HepG2 (cell line): ENCODE measurements at regions not wholly inside any gene's neighbourhood (a gene's known extent, or its start where the extent isn't known, plus 50 kb on each side); places are given as distances from the start of the nearest gene placed in this dataset.

Experiments used
- ATAC-seq: fragments of 200-7000 bp; cut with Tn5 transposase; 3 replicates; pipeline ENCODE4 v1.9.1; 2020; ENCODE audit warnings: mild to moderate bottlenecking, moderate library complexity
- BruUV-seq: library from RNA; stranded (reverse); fragments of 400-500 nt; replicated peaks from 2 replicates; lab custom pipeline; 2021; lab: Mats Ljungman, UMichigan
- CTCF ChIA-PET: fragments of 300-600 bp; formaldehyde crosslinking; extraction: SDS; loops from one replicate; lab custom pipeline; 2021; ENCODE audit warnings: low total read pairs, inconsistent platforms, low intra/inter-chr PET ratio; lab: Yijun Ruan, JAX
- POLR2A ChIA-PET: fragments of 350-600 bp; sonication (Branson Sonifier 250); formaldehyde crosslinking; loops from one replicate; lab custom pipeline; 2020; ENCODE audit warnings: antibody characterized with exemption, inconsistent platforms; lab: Yijun Ruan, JAX
- DNase-seq: peaks from one replicate; pipeline ENCODE4 v3.0.0-alpha.2; 2015; ENCODE audit warnings: low spot score
- FAIRE-seq: peaks from 3 replicates; lab custom pipeline; 2011; peaks lifted over from hg19 to GRCh38; lab: Jason Lieb, UNC
- H2AFZ ChIP-seq: one replicate; pipeline ENCODE4 v1.6.1; 2011; ENCODE audit warnings: low read length, inconsistent platforms
- H3K27ac ChIP-seq: fragments of 300-600 bp; 3 replicates; pipeline ENCODE4 v1.8.0; 2011; ENCODE audit warnings: mixed run types, mild to moderate bottlenecking, mixed read lengths, low read length, inconsistent platforms; ENCODE audit not compliant: insufficient read depth; ENCODE audit errors: extremely low read length
- H3K27me3 ChIP-seq, 2 experiments: fragments of 200-600 bp in 1 of 2; 2 replicates in 1 of 2; 3 replicates in 1 of 2; pipeline versions ENCODE4 v1.6.0 to v1.8.0; 2011; ENCODE audit warnings: low read length in 2 of 2, mild to moderate bottlenecking in 2 of 2, moderate library complexity in 2 of 2, inconsistent platforms in 1 of 2; ENCODE audit not compliant: insufficient read depth in 2 of 2, control insufficient read depth in 1 of 2
- H3K36me3 ChIP-seq, 2 experiments: fragments of 200-600 bp in 1 of 2; replicated peaks in 1 of 2; 2 replicates in 1 of 2; 3 replicates in 1 of 2; pipeline versions ENCODE4 v1.5.1 to v1.8.0; 2011; ENCODE audit warnings: low read length in 2 of 2, inconsistent platforms in 1 of 2; ENCODE audit not compliant: insufficient read depth in 2 of 2, control insufficient read depth in 1 of 2
- H3K4me1 ChIP-seq: 2 replicates; pipeline ENCODE4 v1.5.1; 2012; ENCODE audit warnings: low read length, inconsistent platforms; ENCODE audit not compliant: insufficient read depth
- H3K4me2 ChIP-seq: 2 replicates; pipeline ENCODE4 v1.6.0; 2011; ENCODE audit warnings: low read depth, low read length, inconsistent platforms
- H3K4me3 ChIP-seq, 3 experiments: fragments of 200-600 bp in 1 of 3; sonication (generic), shearing (Covaris generic) in 1 of 3; replicated peaks in 1 of 3; 2 replicates each; pipeline ENCODE4 v1.5.1; 2011 to 2016; ENCODE audit warnings: low read length in 3 of 3, inconsistent platforms in 2 of 3, low read depth in 2 of 3, mild to moderate bottlenecking in 2 of 3, control low read depth in 1 of 3, mixed read lengths in 1 of 3; ENCODE audit not compliant: insufficient read depth in 1 of 3
- H3K79me2 ChIP-seq: one replicate; pipeline ENCODE4 v1.6.1; 2011; ENCODE audit warnings: low read length, inconsistent platforms; ENCODE audit not compliant: insufficient read depth
- H3K9ac ChIP-seq: 2 replicates; pipeline ENCODE4 v1.6.0; 2011; ENCODE audit warnings: mild to moderate bottlenecking, low read depth, low read length, inconsistent platforms; ENCODE audit not compliant: insufficient read depth
- H3K9me3 ChIP-seq: 2 replicates; pipeline ENCODE4 v1.5.1; 2012; ENCODE audit warnings: mild to moderate bottlenecking, low read length
- H4K20me1 ChIP-seq: 2 replicates; pipeline ENCODE4 v1.6.0; 2011; ENCODE audit warnings: inconsistent platforms, mild to moderate bottlenecking, low read length, moderate library complexity; ENCODE audit not compliant: insufficient read depth
- ARHGAP35 ChIP-seq: sonication (generic); formaldehyde crosslinking; IDR thresholded peaks from 2 replicates; pipeline ENCODE4 v1.9.0; 2022; ENCODE audit warnings: mild to moderate bottlenecking, inconsistent platforms, moderate library complexity, missing genetic modification reagents, borderline replicate concordance
- ATM ChIP-seq: fragments of 450-650 bp; IDR thresholded peaks from 2 replicates; pipeline ENCODE4 v1.7.1; 2017; ENCODE audit warnings: mild to moderate bottlenecking, borderline replicate concordance
- DMAP1 ChIP-seq: IDR thresholded peaks from 2 replicates; pipeline ENCODE4 v1.6.1; 2016
- ELF3 ChIP-seq: IDR thresholded peaks from 2 replicates; pipeline ENCODE4 v1.6.1; 2016; ENCODE audit warnings: missing genetic modification reagents, missing compliant biosample characterization
- ETS1 ChIP-seq: sonication (generic); formaldehyde crosslinking; IDR thresholded peaks from 2 replicates; pipeline ENCODE4 v1.4.0; 2020; ENCODE audit warnings: missing genetic modification reagents
- NFATC3 ChIP-seq: sonication (generic); formaldehyde crosslinking; IDR thresholded peaks from 2 replicates; pipeline ENCODE4 v1.5.1; 2020; ENCODE audit warnings: mild to moderate bottlenecking, missing genetic modification reagents
- NR3C1 ChIP-seq: sonication (generic); formaldehyde crosslinking; IDR thresholded peaks from 2 replicates; pipeline ENCODE4 v1.4.0; 2020; ENCODE audit warnings: missing genetic modification reagents
- PAX8 ChIP-seq: sonication (generic); formaldehyde crosslinking; IDR thresholded peaks from 2 replicates; pipeline ENCODE4 v1.8.0; 2022; ENCODE audit warnings: mild to moderate bottlenecking, missing genetic modification reagents, borderline replicate concordance
- PCBP2 ChIP-seq: fragments of 200-400 bp; formaldehyde crosslinking; optimal IDR thresholded peaks from 2 replicates; pipeline ENCODE3; 2018; ENCODE audit warnings: low read length, low read depth; ENCODE audit not compliant: poor library complexity, severe bottlenecking
- RARA ChIP-seq: IDR thresholded peaks from 2 replicates; pipeline ENCODE4 v1.6.1; 2016; ENCODE audit warnings: missing genetic modification reagents, missing compliant biosample characterization
- RFXAP ChIP-seq: sonication (generic); formaldehyde crosslinking; IDR thresholded peaks from 2 replicates; pipeline ENCODE4 v1.4.0; 2020; ENCODE audit warnings: missing genetic modification reagents, borderline replicate concordance
- SIN3A ChIP-seq: IDR thresholded peaks from 2 replicates; pipeline ENCODE4 v1.6.1; 2011; ENCODE audit warnings: low read depth, mild to moderate bottlenecking, control low read depth, low read length, borderline replicate concordance
- SMC3 ChIP-seq: IDR thresholded peaks from 2 replicates; pipeline ENCODE4 v1.6.1; 2011; ENCODE audit warnings: low read length, improper control_type of control experiment
- SMYD3 ChIP-seq: sonication (generic); formaldehyde crosslinking; IDR thresholded peaks from 2 replicates; pipeline ENCODE4 v1.8.1; 2023; ENCODE audit warnings: mild to moderate bottlenecking, missing genetic modification reagents
- SOX5 ChIP-seq: IDR thresholded peaks from 2 replicates; pipeline ENCODE4 v1.6.1; 2016; ENCODE audit warnings: borderline replicate concordance
- SP1 ChIP-seq, 2 experiments: fragments of 450-650 bp in 1 of 2; sonication (generic) in 1 of 2; formaldehyde crosslinking in 1 of 2; IDR thresholded peaks; 2 replicates each; pipeline versions ENCODE4 v1.4.0 to v1.6.1; 2016 to 2020; ENCODE audit warnings: missing genetic modification reagents in 1 of 2
- SP2 ChIP-seq: sonication (generic); formaldehyde crosslinking; IDR thresholded peaks from 2 replicates; pipeline ENCODE4 v1.5.1; 2020; ENCODE audit warnings: mild to moderate bottlenecking, missing genetic modification reagents
- ZNF264 ChIP-seq: sonication (generic); formaldehyde crosslinking; IDR thresholded peaks from 2 replicates; pipeline ENCODE4 v1.4.0; 2020; ENCODE audit warnings: missing genetic modification reagents
- ZNF382 ChIP-seq: sonication (generic); formaldehyde crosslinking; IDR thresholded peaks from 2 replicates; pipeline ENCODE4 v1.5.0; 2020; ENCODE audit warnings: missing genetic modification reagents, mild to moderate bottlenecking, borderline replicate concordance
- ZNF616 ChIP-seq: sonication (generic); formaldehyde crosslinking; IDR thresholded peaks from 2 replicates; pipeline ENCODE4 v1.5.0; 2020; ENCODE audit warnings: low read depth, mild to moderate bottlenecking, missing genetic modification reagents
- ZNF678 ChIP-seq: sonication (generic); formaldehyde crosslinking; IDR thresholded peaks from 2 replicates; pipeline ENCODE4 v1.4.0; 2020; ENCODE audit warnings: mild to moderate bottlenecking, missing genetic modification reagents
- ZNF709 ChIP-seq: sonication (generic); formaldehyde crosslinking; IDR thresholded peaks from 2 replicates; pipeline ENCODE4 v1.5.0; 2020; ENCODE audit warnings: mild to moderate bottlenecking, missing genetic modification reagents
- ZSCAN21 ChIP-seq: sonication (generic); formaldehyde crosslinking; IDR thresholded peaks from 2 replicates; pipeline ENCODE4 v1.8.0; 2022; ENCODE audit warnings: mild to moderate bottlenecking, missing genetic modification reagents, moderate library complexity, borderline replicate concordance
- ZSCAN30 ChIP-seq: sonication (generic); formaldehyde crosslinking; IDR thresholded peaks from 2 replicates; pipeline ENCODE4 v1.5.0; 2020; ENCODE audit warnings: mild to moderate bottlenecking, missing genetic modification reagents
- WGBS: methylation state at CpG from one replicate; pipeline ENCODE4 v1.1.6; 2017; ENCODE audit warnings: low lambda C conversion rate; 5-methylcytosine and 5-hydroxymethylcytosine counted together
- in situ Hi-C: cut with HindIII; loops from 2 replicates; pipeline ENCODE4 v1.10.0; 2017; ENCODE audit warnings: low pct_unique_long_range_greater_than_20kb; ENCODE audit not compliant: extremely low pct_ligation_motif_present
- intact Hi-C: fragments of 100-400 bp; cut with micrococcal nuclease; formaldehyde crosslinking; loops from one replicate; pipeline ENCODE4 v1.10.0; 2022; ENCODE audit not compliant: unreplicated experiment
- TF ChIP-seq, protein P1 (sequence below): sonication (generic); formaldehyde crosslinking; IDR thresholded peaks from 2 replicates; pipeline ENCODE4 v1.5.1; 2020; ENCODE audit warnings: missing genetic modification reagents, mild to moderate bottlenecking, borderline replicate concordance

DNA sequence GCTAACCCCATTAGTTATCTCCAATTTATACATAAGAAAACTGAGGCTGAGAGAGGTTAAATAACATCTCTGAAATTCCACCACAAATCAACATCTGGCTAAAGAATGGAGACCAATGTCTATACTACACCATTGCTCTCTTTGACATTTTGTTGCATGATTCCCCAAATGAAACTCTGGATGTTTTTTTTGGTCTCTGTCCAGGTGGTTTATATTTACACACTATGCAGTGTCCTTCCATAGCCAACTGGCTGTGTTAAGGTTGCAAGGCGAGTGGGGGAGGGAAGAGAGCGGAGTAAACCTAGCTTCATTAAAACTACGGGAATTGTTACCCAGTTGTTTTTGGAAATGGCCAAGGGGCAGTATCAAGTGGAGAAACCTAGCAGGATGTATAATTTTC lies 67.2 kb downstream of the KIF4B start:
- WGBS, result 0% methylated on average over 3 of the region's 3 CpGs

DNA sequence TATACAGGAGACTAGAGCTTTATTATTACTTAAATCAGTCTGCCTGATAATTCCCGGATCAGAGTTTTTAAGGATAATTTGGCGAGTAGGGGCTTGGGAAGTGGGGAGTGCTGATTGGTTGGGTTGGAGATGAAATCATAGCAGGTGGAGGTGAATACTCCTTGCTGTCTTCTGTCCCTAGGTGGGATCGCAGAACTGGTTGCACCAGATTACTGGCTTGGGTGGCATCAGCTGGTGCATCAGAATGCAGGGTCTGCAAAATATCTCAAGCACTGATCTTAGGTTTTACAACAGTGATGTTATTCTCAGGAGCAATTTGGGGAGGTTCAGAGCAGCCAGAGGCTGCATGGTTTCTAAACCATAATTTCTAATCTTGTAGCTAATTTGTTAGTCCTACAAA lies 68.1 kb downstream of the KIF4B start:
- Histone ChIP-seq H3K9ac (no peak overlapping the region), H3K4me2 (no peak overlapping the region), H3K9me3 (no peaks in the 10 kb centered on the region), H3K27me3 (peaks cover 2 to 4% of the 10 kb centered on the region in 2 experiments; a peak in 3 of 5 replicates), H3K36me3 (no peaks in the 10 kb centered on the region), H3K4me1 (no peaks in the 10 kb centered on the region), H2AFZ (no peak overlapping the region), H4K20me1 (no peaks in the 10 kb centered on the region), H3K79me2 (no peaks in the 10 kb centered on the region), H3K4me3 (no peak overlapping the region), H3K27ac (no peak overlapping the region)
- ChIA-PET CTCF (no interaction called here), POLR2A (no interaction called here)
- DNase-seq (no peak), ATAC-seq (no peak), FAIRE-seq (no peak)
- in situ Hi-C loops (no loop called here), intact Hi-C loops (no loop called here)
- WGBS, result 15% methylated on average over 3 of the region's 3 CpGs
- no TSS peak for BruUV-seq
- no peak for TF ChIP-seq SMC3
- no peak for TF ChIP-seq ETS1 (CRISPR knock-in tag)
- no peak for TF ChIP-seq SP2 (CRISPR knock-in tag)
- TF ChIP-seq SOX5 (CRISPR knock-in tag), result no peak
- TF ChIP-seq PCBP2, result no peak
- TF ChIP-seq RFXAP (CRISPR knock-in tag), result no peak
- no peak for TF ChIP-seq ARHGAP35 (CRISPR knock-in tag)
- TF ChIP-seq ZSCAN30 (CRISPR knock-in tag), result no peak

More for the DNA sequence above, 67.2 kb downstream of the KIF4B start:
- Histone ChIP-seq H3K9me3 (no peaks in the 10 kb centered on the region), H3K4me2 (no peak overlapping the region), H3K27me3 (peaks cover 2 to 9% of the 10 kb centered on the region in 2 experiments; a peak in 3 of 5 replicates), H3K36me3 (no peaks in the 10 kb centered on the region), H2AFZ (no peak overlapping the region), H3K27ac (no peak overlapping the region), H3K79me2 (no peaks in the 10 kb centered on the region), H3K9ac (no peak overlapping the region), H3K4me3 (no peak overlapping the region), H3K4me1 (no peaks in the 10 kb centered on the region), H4K20me1 (no peaks in the 10 kb centered on the region)
- intact Hi-C loops (no loop called here), in situ Hi-C loops (no loop called here)
- ATAC-seq (no peak), DNase-seq (no peak), FAIRE-seq (no peak)
- POLR2A ChIA-PET, result no interaction called here
- BruUV-seq, result no TSS peak
- CTCF ChIA-PET, result no interaction called here
- TF ChIP-seq ZNF264 (CRISPR knock-in tag) (no peak), ELF3 (no peak), ZNF616 (CRISPR knock-in tag) (no peak), NR3C1 (CRISPR knock-in tag) (no peak), SP1 (IDR thresholded peaks at IDR 0.05) (no peak), SP1 (CRISPR knock-in tag; IDR thresholded peaks at IDR 0.05) (no peak), ZNF678 (CRISPR knock-in tag) (no peak), SIN3A (no peak), ZSCAN21 (CRISPR knock-in tag) (no peak), PAX8 (CRISPR knock-in tag) (no peak), NFATC3 (CRISPR knock-in tag) (no peak), DMAP1 (CRISPR knock-in tag) (no peak), ZNF709 (no peak), ATM (no peak), ZNF382 (CRISPR knock-in tag) (no peak), RARA (CRISPR knock-in tag) (no peak), SMYD3 (no peak)
- TF ChIP-seq, protein P1, sequence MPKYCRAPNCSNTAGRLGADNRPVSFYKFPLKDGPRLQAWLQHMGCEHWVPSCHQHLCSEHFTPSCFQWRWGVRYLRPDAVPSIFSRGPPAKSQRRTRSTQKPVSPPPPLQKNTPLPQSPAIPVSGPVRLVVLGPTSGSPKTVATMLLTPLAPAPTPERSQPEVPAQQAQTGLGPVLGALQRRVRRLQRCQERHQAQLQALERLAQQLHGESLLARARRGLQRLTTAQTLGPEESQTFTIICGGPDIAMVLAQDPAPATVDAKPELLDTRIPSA (CRISPR knock-in tag), result no peak
